ENCODE measurements at regions not wholly inside any gene's neighbourhood (a gene's known extent, or its start where the extent isn't known, plus 50 kb on each side); places are given as distances from the start of the nearest gene placed in this dataset.

DNA sequence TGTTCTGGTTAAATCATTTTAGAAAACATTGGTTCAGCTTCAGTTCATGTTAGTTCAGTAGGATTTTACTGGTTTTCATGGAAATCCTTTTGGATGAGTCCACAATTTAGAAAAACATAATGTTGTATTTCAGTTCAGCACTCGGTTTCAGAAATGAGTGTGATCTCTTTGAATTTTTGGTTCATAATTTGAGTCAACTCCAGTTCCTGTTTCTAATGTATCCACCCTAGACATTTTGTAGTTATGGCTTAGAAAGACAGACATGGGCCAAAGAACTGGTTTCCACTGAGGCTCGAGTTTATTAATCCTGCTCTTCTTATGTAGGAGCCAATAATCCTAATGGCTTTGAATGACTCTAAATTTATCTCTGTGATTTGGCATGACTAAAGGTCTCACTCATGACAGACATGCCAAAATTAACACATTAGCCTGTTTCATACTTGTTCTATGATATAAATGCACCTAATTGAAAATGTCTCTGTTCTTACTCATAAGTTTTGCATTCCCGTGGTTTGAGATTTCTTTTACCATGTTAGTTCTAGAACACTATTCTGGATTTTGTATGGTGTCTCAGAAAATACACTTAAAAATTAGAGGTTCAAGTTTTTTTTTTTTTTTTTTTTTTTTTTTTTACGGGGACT, 82.3 kb upstream of the SPRED2 start:
- TF ChIP-seq ZFX (IDR thresholded peaks at IDR 0.05) (no peak), CTCF (conservative IDR thresholded peaks at IDR 0.05) (no peak)

Data from C4-2B (cell line).